Peyer's patch (tissue), 4 donors: ENCODE measurements at regions not wholly inside any gene's neighbourhood (a gene's known extent, or its start where the extent isn't known, plus 50 kb on each side); places are given as distances from the start of the nearest gene placed in this dataset.
"Not testable (repeated sequence)": the region's sequence is repeated elsewhere in the genome, so short reads cannot be mapped to it uniquely, and the experiment has no call there.

Experiments
- CTCF ChIP-seq, 6 experiments: fragments of 450-650 bp in 4 of 6; fragments of 200-600 bp in 2 of 6; sonication (generic) in 1 of 6; IDR thresholded peaks; one replicate each; pipeline ENCODE4 v1.5.1; 2017 to 2019; ENCODE audit warnings: antibody characterized with exemption in 6 of 6, mild to moderate bottlenecking in 3 of 6, moderate library complexity in 1 of 6
- POLR2A ChIP-seq, 2 donors: fragments of 450-650 bp; IDR thresholded peaks; one replicate each; pipeline ENCODE4 v1.5.1; 2017; ENCODE audit warnings: antibody characterized with exemption in 2 of 2, mild to moderate bottlenecking in 2 of 2, moderate library complexity in 2 of 2

GRCh38 chr15:20398680-20399079 is 142.9 kb downstream of the GOLGA6L6 start:
- not testable (repeated sequence) for TF ChIP-seq CTCF, POLR2A (IDR thresholded peaks at IDR 0.05)
